ENCODE measurements at regions not wholly inside any gene's neighbourhood (a gene's known extent, or its start where the extent isn't known, plus 50 kb on each side); places are given as distances from the start of the nearest gene placed in this dataset.

- no peak for DNase-seq (ENCODE audit: low read depth, low spot score)
- ChIA-PET CTCF (interaction anchor here (0.8 kb wide), 1 partner anchor 358 kb away, joined by 3 read pairs; no protein-coding TSS in a partner anchor), POLR2A (no interaction called here)
- H3K27ac ChIP-seq (ENCODE audit: low read depth, low read length): no peak overlapping the region
- no peak for TF ChIP-seq CTCF (IDR thresholded peaks at IDR 0.05; ENCODE audit: low read depth, low read length)
- H3K27me3 ChIP-seq (ENCODE audit: control insufficient read depth, insufficient read depth, low read length): peaks cover 15% of the 10 kb centered on the region
- no peak overlapping the region for H3K4me3 ChIP-seq (ENCODE audit: low read depth, low read length)
- H3K9me3 ChIP-seq (ENCODE audit: control insufficient read depth, insufficient read depth, low read length): no peaks in the 10 kb centered on the region
These were observed 104.6 kb upstream of the CDYL start for GRCh38 chr6:4671587-4672115.

- DNase-seq (ENCODE audit: low read depth, low spot score): no peak
- no peak for TF ChIP-seq CTCF (IDR thresholded peaks at IDR 0.05; ENCODE audit: low read depth, low read length)
- CTCF ChIA-PET: interaction anchor here (0.8 kb wide), 1 partner anchor 358 kb away, joined by 3 read pairs; no protein-coding TSS in a partner anchor
- Histone ChIP-seq H3K27me3 (ENCODE audit: control insufficient read depth, insufficient read depth, low read length) (peaks cover 13% of the 10 kb centered on the region), H3K4me3 (ENCODE audit: low read depth, low read length) (no peak overlapping the region), H3K9me3 (ENCODE audit: control insufficient read depth, insufficient read depth, low read length) (no peaks in the 10 kb centered on the region), H3K27ac (ENCODE audit: low read depth, low read length) (no peak overlapping the region)
- POLR2A ChIA-PET: no interaction called here
These were observed 105.3 kb upstream of the CDYL start for GRCh38 chr6:4670824-4671409.

GRCh38 chr6:4670290-4670689 is 105.9 kb upstream of the CDYL start:
- no peak for DNase-seq (ENCODE audit: low read depth, low spot score)
- TF ChIP-seq CTCF (IDR thresholded peaks at IDR 0.05; ENCODE audit: low read depth, low read length): no peak
- Histone ChIP-seq H3K27me3 (ENCODE audit: control insufficient read depth, insufficient read depth, low read length) (peaks cover 13% of the 10 kb centered on the region), H3K9me3 (ENCODE audit: control insufficient read depth, insufficient read depth, low read length) (no peaks in the 10 kb centered on the region), H3K27ac (ENCODE audit: low read depth, low read length) (no peak overlapping the region), H3K4me3 (ENCODE audit: low read depth, low read length) (no peak overlapping the region)
- CTCF ChIA-PET: no interaction called here
- POLR2A ChIA-PET: no interaction called here

DNA sequence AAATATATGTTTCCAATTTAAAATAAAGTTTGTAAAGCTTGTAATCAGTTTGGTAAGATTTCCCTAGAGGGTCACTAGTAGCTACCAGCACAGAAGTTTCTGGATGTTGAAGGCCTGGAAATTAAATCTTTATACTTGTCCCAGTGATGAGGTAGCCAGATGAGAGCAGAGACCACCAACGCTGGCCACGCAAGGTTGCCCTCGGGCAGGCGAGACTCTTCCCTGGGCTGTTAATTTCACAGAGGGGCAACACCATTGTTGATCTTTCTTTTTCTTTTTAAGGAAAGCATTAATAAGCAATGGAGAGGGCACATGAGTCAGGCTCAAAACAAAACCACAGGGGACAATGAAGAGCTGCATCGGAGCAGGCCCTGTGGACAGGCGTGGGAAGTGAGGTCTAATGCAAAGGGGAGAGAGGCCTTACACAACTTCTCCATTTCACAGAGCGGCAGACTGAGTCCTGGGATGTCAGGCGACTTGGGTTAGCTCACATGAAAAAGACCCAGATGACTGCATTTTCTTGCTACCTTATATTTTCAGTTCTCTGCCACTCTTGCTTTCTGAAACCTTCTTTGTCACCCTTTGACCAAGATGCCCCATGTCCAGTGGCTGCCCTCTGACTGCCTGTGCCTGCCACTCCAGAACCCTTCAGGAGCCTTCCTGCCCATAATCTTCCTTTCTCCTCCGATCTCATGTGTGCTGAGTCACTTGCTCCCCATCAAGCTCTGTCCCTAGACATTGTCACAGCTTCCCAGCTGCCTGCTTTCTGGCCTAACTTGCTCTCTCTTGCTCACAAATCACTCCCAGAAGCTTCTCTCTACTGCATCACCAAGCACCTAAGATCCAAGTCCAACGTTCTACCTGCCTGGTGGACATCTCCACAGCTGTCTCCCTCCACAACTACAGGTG is 107.7 kb upstream of the CDYL start:
- H3K4me3 ChIP-seq (ENCODE audit: low read depth, low read length): no peak overlapping the region
- POLR2A ChIA-PET: no interaction called here
- no peak overlapping the region for H3K27ac ChIP-seq (ENCODE audit: low read depth, low read length)
- H3K9me3 ChIP-seq (ENCODE audit: control insufficient read depth, insufficient read depth, low read length): no peaks in the 10 kb centered on the region
- H3K27me3 ChIP-seq (ENCODE audit: control insufficient read depth, insufficient read depth, low read length): no peaks in the 10 kb centered on the region
- TF ChIP-seq CTCF (IDR thresholded peaks at IDR 0.05; ENCODE audit: low read depth, low read length): no peak
- DNase-seq (ENCODE audit: low read depth, low spot score): no peak
- CTCF ChIA-PET: no interaction called here

DNA sequence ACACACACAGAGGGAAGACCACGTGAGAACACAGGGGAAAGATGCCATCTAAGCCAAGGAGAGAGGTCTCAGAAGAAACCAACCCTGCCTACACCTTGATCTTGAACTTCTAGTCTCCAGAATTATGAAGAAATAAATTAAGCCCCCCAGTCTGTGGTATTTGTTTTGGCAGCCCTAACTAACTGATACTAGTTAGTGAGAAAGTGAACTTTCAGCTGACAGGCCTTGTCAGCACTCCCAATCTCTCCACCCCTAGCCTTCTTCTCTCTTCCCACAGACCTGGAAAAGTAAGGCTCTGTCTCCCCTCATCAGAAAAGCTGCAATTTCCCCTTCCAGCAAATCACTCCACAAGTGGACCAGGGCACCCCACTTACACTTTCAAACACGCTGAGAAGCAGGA is 108.6 kb upstream of the CDYL start:
- CTCF ChIA-PET: no interaction called here
- no peak overlapping the region for H3K27ac ChIP-seq (ENCODE audit: low read depth, low read length)
- no peak overlapping the region for H3K4me3 ChIP-seq (ENCODE audit: low read depth, low read length)
- no peak for DNase-seq (ENCODE audit: low read depth, low spot score)
- H3K9me3 ChIP-seq (ENCODE audit: control insufficient read depth, insufficient read depth, low read length): no peaks in the 10 kb centered on the region
- H3K27me3 ChIP-seq (ENCODE audit: control insufficient read depth, insufficient read depth, low read length): no peaks in the 10 kb centered on the region
- POLR2A ChIA-PET: no interaction called here
- no peak for TF ChIP-seq CTCF (IDR thresholded peaks at IDR 0.05; ENCODE audit: low read depth, low read length)
